LNCaP clone FGC (cell line): ENCODE measurements at regions not wholly inside any gene's neighbourhood (a gene's known extent, or its start where the extent isn't known, plus 50 kb on each side); places are given as distances from the start of the nearest gene placed in this dataset.

ENCODE experiments used
- DNase-seq: peaks from one replicate; pipeline ENCODE4 v3.0.0-alpha.2; 2011; ENCODE audit warnings: low read depth
- H3K4me3 ChIP-seq: 2 replicates; pipeline ENCODE4 v1.5.1; 2011; ENCODE audit warnings: mild to moderate bottlenecking, low read depth, low read length, control low read depth
- TF ChIP-seq, protein P1 (sequence below): IDR thresholded peaks from 2 replicates; pipeline ENCODE4 v1.5.1; 2012; ENCODE audit warnings: mild to moderate bottlenecking; ENCODE audit not compliant: control insufficient read depth, insufficient read depth; ENCODE audit errors: extremely low read depth

DNA sequence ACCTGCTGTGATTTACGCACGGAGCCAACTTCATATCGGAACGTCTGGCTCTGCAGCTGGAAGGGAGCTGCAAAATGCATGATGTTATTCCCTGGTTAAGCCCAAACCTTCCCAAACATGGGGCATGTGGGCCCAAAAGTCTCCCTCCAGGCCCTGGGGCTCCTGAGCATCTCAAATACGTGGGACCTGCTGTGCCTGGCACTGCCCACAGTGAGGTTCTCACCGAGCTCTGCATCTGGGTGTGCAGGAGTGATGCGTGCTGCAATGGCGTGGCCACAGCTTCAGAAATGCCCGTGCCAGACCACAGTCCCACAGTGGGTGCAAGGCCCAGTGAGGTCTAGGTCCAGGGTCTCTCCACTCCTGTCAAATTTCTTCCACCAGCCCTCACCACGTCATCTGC lies 503.3 kb downstream of the EIPR1 start:
- no peak overlapping the region for H3K4me3 ChIP-seq
- DNase-seq: no peak
- TF ChIP-seq, protein P1, sequence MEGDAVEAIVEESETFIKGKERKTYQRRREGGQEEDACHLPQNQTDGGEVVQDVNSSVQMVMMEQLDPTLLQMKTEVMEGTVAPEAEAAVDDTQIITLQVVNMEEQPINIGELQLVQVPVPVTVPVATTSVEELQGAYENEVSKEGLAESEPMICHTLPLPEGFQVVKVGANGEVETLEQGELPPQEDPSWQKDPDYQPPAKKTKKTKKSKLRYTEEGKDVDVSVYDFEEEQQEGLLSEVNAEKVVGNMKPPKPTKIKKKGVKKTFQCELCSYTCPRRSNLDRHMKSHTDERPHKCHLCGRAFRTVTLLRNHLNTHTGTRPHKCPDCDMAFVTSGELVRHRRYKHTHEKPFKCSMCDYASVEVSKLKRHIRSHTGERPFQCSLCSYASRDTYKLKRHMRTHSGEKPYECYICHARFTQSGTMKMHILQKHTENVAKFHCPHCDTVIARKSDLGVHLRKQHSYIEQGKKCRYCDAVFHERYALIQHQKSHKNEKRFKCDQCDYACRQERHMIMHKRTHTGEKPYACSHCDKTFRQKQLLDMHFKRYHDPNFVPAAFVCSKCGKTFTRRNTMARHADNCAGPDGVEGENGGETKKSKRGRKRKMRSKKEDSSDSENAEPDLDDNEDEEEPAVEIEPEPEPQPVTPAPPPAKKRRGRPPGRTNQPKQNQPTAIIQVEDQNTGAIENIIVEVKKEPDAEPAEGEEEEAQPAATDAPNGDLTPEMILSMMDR: no peak

DNA sequence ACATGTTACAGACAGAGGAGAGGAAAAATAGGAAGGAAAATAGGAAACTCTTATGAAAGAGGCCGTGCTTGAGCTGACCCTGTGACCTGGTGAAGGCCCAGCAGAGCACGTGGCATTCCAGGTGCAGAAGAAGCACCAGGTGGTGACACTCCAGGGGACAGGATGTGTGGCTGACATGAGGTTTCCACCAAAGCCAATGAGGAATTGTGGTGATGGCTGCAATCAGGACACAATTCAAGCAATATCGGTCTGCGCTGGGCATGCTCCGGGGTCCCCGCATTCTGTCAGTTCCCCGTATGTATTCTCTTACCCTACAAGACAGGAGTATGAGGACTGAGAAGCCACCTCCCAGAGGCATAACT lies 504.2 kb downstream of the EIPR1 start:
- TF ChIP-seq, protein P1: no peak
- no peak overlapping the region for H3K4me3 ChIP-seq
- DNase-seq: no peak

DNA sequence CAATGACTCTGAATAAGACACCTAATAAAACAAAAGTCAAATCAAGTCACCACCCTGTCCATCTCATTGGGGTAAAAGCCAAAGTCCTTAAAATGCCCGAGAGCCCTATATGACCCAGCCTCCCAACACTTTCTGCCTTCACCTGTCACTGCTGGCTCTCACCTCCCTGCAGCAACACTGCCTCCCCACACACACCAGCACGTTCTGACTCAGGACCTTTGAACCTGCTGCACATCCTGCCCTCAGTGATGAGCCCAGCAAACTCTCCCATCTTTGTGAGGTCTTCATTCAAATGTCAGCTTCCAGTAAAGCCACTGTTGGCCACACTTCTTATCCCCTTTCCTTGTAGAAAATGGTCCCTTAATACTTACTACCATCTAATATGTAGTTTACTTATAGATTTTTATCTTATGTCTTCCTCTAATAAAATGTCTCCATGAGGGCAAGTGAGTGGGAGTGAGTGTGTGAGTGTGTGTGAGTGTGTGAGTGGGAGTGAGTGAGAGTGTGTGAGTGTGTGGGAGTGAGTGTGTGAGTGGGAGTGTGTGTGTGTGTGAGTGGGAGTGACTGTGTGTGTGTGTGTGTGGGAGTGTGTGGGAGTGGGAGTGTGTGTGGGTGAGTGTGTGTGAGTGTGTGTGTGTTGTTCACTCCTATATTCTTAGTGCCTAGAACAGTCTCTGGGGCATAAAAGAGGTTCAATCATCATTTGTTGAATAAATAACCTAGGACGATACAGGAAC lies 504.7 kb downstream of the EIPR1 start:
- TF ChIP-seq, protein P1: no peak
- no peak for DNase-seq
- no peak overlapping the region for H3K4me3 ChIP-seq

GRCh38 chr2:2872309-2872617 lies 505.4 kb downstream of the EIPR1 start:
- TF ChIP-seq, protein P1: no peak
- H3K4me3 ChIP-seq: no peak overlapping the region
- no peak for DNase-seq

GRCh38 chr2:2871480-2872308 lies 505.9 kb downstream of the EIPR1 start:
- TF ChIP-seq, protein P1: no peak
- H3K4me3 ChIP-seq: no peak overlapping the region
- DNase-seq: no peak

DNA sequence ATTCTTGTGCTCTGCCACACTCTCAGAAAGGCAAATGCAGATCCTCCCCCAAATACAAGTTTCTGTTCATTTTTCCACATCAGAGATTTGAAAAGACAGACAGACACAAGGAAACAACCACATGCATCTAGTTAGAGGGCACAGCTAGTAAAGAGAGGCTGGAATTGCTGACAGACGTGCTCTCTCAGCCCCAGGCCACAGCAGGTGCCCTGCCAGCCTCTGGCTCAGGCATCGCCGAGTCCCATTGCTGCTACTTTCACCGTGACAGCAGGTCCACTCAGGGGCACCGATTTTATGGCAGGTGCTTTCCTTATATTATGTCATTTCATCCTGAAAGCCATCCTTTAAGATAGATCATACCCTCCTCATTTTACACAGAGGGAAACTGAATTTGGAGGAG lies 507.5 kb downstream of the EIPR1 start:
- DNase-seq: no peak
- no peak overlapping the region for H3K4me3 ChIP-seq
- TF ChIP-seq, protein P1: no peak
